ENCODE measurements at regions not wholly inside any gene's neighbourhood (a gene's known extent, or its start where the extent isn't known, plus 50 kb on each side); places are given as distances from the start of the nearest gene placed in this dataset.

- TF ChIP-seq, protein P1, sequence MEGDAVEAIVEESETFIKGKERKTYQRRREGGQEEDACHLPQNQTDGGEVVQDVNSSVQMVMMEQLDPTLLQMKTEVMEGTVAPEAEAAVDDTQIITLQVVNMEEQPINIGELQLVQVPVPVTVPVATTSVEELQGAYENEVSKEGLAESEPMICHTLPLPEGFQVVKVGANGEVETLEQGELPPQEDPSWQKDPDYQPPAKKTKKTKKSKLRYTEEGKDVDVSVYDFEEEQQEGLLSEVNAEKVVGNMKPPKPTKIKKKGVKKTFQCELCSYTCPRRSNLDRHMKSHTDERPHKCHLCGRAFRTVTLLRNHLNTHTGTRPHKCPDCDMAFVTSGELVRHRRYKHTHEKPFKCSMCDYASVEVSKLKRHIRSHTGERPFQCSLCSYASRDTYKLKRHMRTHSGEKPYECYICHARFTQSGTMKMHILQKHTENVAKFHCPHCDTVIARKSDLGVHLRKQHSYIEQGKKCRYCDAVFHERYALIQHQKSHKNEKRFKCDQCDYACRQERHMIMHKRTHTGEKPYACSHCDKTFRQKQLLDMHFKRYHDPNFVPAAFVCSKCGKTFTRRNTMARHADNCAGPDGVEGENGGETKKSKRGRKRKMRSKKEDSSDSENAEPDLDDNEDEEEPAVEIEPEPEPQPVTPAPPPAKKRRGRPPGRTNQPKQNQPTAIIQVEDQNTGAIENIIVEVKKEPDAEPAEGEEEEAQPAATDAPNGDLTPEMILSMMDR (IDR thresholded peaks at IDR 0.05): no peak
- ATAC-seq (ENCODE audit: insufficient number of reproducible peaks, low FRiP score, low read depth) (no peak), DNase-seq (ENCODE audit: low spot score) (no peak)
These were observed 79.0 kb upstream of the TACR1 start for GRCh38 chr2:75278314-75278713.

GRCh38 chr2:75277111-75277510 is 77.8 kb upstream of the TACR1 start:
- Histone ChIP-seq H3K4me1 (ENCODE audit: control insufficient read depth in 1 of 2, low read depth in 2 of 2) (no peaks in the 10 kb centered on the region), H3K9me3 (no peaks in the 10 kb centered on the region), H3K27ac (no peak overlapping the region), H3K36me3 (no peaks in the 10 kb centered on the region), H3K27me3 (replicated peaks; ENCODE audit: insufficient read depth) (no peaks in the 10 kb centered on the region), H3K4me3 (no peak overlapping the region)
- no peak for ATAC-seq (ENCODE audit: insufficient number of reproducible peaks, low FRiP score, low read depth)
- TF ChIP-seq, protein P1 (IDR thresholded peaks at IDR 0.05): no peak
- DNase-seq (ENCODE audit: low spot score): no peak

More at GRCh38 chr2:75278314-75278713, 79.0 kb upstream of the TACR1 start:
- H3K27me3 ChIP-seq (replicated peaks; ENCODE audit: insufficient read depth): no peaks in the 10 kb centered on the region
- H3K36me3 ChIP-seq: no peaks in the 10 kb centered on the region
- H3K9me3 ChIP-seq: no peaks in the 10 kb centered on the region
- no peaks in the 10 kb centered on the region for H3K4me1 ChIP-seq (ENCODE audit: control insufficient read depth in 1 of 2, low read depth in 2 of 2)
- no peak overlapping the region for H3K27ac ChIP-seq
- H3K4me3 ChIP-seq: no peak overlapping the region

DNA sequence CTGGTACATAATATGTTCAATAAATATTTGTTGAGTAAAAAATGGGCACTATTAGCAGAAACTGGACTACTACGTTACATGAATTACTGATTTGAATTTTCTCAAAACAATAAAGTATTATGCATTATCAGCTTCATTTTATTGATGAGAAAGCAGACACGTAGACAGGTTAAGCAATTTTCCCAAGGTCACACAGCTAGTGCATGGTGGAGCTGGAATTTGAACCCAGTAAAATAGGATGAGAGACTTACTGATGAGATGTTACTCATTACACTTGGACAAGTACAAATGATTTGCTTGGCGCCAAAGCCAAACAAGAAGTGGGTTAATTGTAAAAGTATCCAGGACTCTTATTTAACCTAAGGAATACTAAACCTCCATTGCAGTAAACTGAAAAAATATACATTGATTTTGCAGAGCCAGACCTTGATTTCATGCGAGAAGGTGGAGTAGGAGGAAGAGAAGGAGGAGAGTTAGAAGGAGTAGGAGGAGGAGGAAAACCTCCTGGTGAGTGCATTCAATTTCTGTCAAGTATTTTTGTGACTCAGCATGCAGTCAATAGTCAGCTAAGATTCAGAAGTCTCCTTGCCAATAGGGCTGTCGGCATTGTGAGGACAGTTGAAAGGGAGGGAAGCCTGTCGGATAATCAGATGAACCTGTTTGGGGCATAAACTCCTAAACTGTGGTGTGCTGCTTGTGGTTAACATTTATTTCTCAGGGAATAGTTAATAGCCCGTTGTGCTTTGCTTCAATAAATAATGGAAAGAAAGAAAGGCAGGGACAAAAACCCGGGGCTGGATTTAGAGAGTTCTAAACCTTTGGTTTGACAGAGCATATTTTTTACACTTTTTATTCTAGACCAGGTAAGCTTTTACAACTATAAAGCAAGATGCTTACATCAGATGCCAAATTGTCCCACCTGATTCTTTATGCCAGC is 77.0 kb upstream of the TACR1 start:
- Histone ChIP-seq H3K9me3 (no peaks in the 10 kb centered on the region), H3K4me3 (no peak overlapping the region), H3K4me1 (ENCODE audit: control insufficient read depth in 1 of 2, low read depth in 2 of 2) (no peaks in the 10 kb centered on the region), H3K36me3 (no peaks in the 10 kb centered on the region), H3K27me3 (replicated peaks; ENCODE audit: insufficient read depth) (no peaks in the 10 kb centered on the region), H3K27ac (no peak overlapping the region)
- TF ChIP-seq, protein P1 (IDR thresholded peaks at IDR 0.05): no peak
- no peak for DNase-seq (ENCODE audit: low spot score)
- no peak for ATAC-seq (ENCODE audit: insufficient number of reproducible peaks, low FRiP score, low read depth)

DNA sequence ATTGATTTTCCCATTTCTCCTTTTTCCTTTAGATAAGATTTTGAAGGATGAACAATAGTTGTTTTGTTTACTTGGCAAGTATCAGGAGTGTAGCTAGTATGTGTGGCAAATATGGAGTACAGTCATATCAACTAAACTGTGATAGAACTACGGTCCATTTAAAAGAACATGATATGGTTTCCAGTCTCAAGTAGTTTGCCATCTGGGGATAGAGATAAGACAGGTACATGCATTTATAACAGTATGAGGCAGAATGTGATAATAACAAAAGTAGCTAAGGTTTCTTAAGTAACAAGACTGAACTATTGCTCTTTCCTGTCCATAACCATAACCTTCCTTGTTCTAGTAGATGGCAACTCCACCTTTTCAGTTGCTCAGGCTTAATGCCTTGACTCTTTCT is 75.6 kb upstream of the TACR1 start:
- no peaks in the 10 kb centered on the region for H3K36me3 ChIP-seq
- no peaks in the 10 kb centered on the region for H3K9me3 ChIP-seq
- TF ChIP-seq, protein P1 (IDR thresholded peaks at IDR 0.05): no peak
- no peaks in the 10 kb centered on the region for H3K27me3 ChIP-seq (replicated peaks; ENCODE audit: insufficient read depth)
- DNase-seq (ENCODE audit: low spot score) (no peak), ATAC-seq (ENCODE audit: insufficient number of reproducible peaks, low FRiP score, low read depth) (no peak)
- H3K4me3 ChIP-seq: no peak overlapping the region
- no peaks in the 10 kb centered on the region for H3K4me1 ChIP-seq (ENCODE audit: control insufficient read depth in 1 of 2, low read depth in 2 of 2)
- H3K27ac ChIP-seq: no peak overlapping the region

- H3K36me3 ChIP-seq: no peaks in the 10 kb centered on the region
- no peak overlapping the region for H3K27ac ChIP-seq
- TF ChIP-seq, protein P1 (IDR thresholded peaks at IDR 0.05): no peak
- no peak overlapping the region for H3K4me3 ChIP-seq
- H3K9me3 ChIP-seq: no peaks in the 10 kb centered on the region
- no peaks in the 10 kb centered on the region for H3K4me1 ChIP-seq (ENCODE audit: control insufficient read depth in 1 of 2, low read depth in 2 of 2)
- DNase-seq (ENCODE audit: low spot score): no peak
- H3K27me3 ChIP-seq (replicated peaks; ENCODE audit: insufficient read depth): no peaks in the 10 kb centered on the region
- no peak for ATAC-seq (ENCODE audit: insufficient number of reproducible peaks, low FRiP score, low read depth)
These were observed 68.8 kb upstream of the TACR1 start for GRCh38 chr2:75268112-75268511.

Measured in thoracic aorta (tissue), 2 donors.